ENCODE measurements at regions not wholly inside any gene's neighbourhood (a gene's known extent, or its start where the extent isn't known, plus 50 kb on each side); places are given as distances from the start of the nearest gene placed in this dataset.
A peak's percentile ranks its signal among the peaks of the same experiment; 100 is the strongest.

DNA sequence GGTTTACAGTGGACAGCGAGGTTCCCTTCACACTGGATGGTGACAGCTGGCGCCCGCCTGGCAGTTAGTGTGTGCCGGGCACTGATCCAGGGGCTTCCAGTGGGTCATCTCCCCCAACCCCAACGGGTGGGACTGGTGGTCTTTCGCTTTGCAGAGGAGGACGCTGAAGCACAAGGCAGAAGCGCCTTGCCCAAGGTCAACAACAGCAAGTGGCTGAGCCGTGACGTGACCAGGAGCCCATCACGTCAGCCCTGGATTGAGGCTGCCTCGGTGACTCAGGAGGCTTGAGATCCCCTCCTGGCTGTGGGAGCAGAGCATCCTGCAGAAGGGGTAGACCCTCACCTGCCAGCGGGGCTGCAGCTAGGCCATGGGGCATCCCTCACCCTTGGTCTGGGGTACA lies 215.3 kb downstream of the RBFOX3 start:
- ATAC-seq (ENCODE audit: low FRiP score) (no peak), DNase-seq (ENCODE audit: low spot score) (no peak)
- TF ChIP-seq, protein P1, sequence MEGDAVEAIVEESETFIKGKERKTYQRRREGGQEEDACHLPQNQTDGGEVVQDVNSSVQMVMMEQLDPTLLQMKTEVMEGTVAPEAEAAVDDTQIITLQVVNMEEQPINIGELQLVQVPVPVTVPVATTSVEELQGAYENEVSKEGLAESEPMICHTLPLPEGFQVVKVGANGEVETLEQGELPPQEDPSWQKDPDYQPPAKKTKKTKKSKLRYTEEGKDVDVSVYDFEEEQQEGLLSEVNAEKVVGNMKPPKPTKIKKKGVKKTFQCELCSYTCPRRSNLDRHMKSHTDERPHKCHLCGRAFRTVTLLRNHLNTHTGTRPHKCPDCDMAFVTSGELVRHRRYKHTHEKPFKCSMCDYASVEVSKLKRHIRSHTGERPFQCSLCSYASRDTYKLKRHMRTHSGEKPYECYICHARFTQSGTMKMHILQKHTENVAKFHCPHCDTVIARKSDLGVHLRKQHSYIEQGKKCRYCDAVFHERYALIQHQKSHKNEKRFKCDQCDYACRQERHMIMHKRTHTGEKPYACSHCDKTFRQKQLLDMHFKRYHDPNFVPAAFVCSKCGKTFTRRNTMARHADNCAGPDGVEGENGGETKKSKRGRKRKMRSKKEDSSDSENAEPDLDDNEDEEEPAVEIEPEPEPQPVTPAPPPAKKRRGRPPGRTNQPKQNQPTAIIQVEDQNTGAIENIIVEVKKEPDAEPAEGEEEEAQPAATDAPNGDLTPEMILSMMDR (IDR thresholded peaks at IDR 0.05), result no peak

DNA sequence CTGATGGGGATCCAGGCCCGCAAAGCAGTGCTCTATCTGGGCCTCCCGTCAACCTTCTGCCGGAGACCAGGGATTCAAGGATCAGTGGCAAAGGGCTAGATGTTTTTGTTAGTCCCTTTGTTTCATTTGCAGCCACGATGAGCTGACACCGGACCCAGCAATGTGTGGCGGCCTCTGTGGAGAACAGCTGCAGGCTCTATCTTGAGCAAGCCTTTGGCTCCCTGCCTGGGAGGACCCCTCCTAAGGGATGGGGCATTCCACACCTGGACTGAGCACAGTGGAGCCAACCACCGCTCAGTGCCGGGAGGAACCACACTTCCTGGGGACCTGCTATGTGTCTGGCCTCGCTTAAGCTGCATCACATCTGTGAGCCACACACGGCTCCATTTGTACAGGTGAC lies 215.8 kb downstream of the RBFOX3 start:
- no peak for ATAC-seq (ENCODE audit: low FRiP score)
- no peak for DNase-seq (ENCODE audit: low spot score)
- TF ChIP-seq, protein P1 (IDR thresholded peaks at IDR 0.05), result no peak

DNA sequence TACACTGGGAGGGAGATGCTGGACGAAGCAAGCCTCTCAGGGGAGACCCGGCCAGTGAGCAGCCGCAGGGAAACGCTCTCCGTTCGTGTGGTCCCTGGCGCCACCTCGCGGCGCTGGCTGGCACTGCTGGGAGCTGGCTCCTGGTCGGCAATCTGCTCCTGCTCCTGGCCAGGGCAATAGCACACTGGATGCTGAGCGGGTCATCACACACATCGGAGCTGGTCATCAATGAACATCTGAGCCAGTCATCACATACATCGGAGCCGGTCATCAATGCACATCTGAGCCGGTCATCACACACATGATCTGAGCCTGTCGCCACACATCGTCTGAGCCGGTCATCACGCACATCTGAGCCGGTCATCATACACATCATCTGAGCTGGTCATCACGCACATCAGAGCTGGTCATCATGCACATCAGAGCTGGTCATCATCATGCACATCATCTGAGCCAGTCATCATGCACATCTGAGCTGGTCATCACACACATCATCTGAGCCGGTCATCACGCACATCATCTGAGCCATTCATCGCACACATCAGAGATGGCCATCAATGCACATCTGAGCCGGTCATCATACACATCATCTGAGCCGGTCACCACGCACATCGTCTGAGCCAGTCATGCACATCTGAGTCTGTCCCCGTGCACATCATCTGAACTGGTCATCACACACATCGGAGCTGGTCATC lies 217.3 kb downstream of the RBFOX3 start:
- TF ChIP-seq, protein P1 (IDR thresholded peaks at IDR 0.05), result peak in 1 of 3 donors; percentile 67
- peak; percentile 69 for ATAC-seq (ENCODE audit: low FRiP score)
- peak; percentile 88 for DNase-seq (ENCODE audit: low spot score)

DNA sequence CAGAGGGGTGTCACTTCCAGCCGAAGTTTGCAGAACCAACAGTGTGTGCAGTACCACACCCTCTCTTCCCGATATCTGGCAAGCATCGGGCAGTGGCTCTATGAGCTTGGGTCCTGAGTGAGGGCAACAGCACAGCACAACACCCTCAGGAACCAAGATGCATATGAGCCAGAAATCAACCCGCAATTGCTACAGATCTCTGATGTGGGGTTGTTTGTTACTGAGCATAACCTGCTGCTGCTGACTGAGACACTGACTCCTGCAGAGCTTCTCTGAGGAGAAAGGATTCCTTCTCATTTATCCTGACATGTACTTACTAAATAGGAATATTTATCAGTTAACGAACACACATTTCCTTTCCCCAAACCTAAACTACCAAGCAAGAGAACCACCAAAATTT lies 218.3 kb downstream of the RBFOX3 start:
- no peak for ATAC-seq (ENCODE audit: low FRiP score)
- no peak for DNase-seq (ENCODE audit: low spot score)
- TF ChIP-seq, protein P1 (IDR thresholded peaks at IDR 0.05), result no peak

DNA sequence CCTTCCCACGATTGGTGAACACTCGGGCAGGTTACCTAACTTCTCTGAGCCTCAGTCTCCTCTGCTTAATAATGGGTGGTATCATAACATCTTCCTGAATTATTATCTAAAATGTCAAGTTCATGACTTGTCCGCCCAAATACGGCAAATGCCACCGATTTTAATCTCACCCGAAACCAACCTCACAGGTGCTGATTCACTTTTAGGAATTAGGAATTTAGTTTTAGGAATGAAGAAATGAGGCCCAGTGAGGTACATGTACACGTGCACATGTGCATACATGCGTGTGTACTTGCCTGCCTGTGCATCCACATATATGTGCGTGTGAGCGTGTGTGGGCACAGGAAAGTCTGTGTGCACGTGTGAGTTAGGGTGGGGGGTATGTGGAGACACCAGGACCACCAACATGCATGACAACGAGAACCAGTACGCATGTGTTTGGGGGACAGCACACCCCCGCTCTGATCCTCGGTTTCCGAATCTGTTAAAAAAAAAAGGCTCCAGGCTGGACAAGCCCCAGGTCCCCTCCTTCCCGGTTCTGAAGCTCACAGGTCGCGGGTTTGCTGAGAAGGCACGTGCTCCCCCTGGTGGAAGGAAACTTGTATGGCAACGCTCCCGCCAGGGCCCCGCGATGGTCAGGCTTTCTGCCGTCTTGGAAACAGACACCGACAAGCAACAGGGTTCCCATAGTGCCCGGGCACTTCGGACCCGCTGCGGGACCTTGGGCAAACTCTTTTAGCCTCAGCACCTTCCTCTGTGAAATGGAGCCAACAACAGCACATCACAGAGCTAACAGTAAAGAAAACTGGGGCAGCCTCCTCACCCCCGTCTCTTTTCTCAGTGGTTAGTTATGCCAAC lies 219.2 kb downstream of the RBFOX3 start:
- TF ChIP-seq, protein P1 (IDR thresholded peaks at IDR 0.05), result peak in 1 of 3 donors; percentile 10
- peak; percentile 60 for DNase-seq (ENCODE audit: low spot score)
- no peak for ATAC-seq (ENCODE audit: low FRiP score)

DNA sequence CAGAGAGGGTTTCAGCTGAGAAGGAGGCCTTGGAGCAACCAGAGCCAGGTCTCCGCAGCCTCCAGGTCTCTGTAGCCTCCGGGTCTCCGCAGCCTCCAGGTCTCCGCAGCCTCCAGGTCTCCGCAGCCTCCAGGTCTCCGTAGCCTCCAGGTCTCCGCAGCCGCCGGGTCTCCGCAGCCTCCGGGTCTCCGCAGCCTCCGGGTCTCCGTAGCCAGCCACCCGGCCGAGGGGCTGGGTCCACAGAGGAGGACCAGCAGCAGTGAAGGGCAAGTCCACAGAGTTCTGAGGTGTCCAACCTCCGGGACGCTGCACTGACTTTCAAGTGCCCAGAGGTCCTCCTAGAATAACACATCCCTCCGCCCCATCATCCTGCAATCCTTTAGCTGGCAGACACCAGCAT lies 221.0 kb downstream of the RBFOX3 start:
- TF ChIP-seq, protein P1 (IDR thresholded peaks at IDR 0.05), result no peak
- ATAC-seq (ENCODE audit: low FRiP score) (no peak), DNase-seq (ENCODE audit: low spot score) (no peak)
